ENCODE measurements at regions not wholly inside any gene's neighbourhood (a gene's known extent, or its start where the extent isn't known, plus 50 kb on each side); places are given as distances from the start of the nearest gene placed in this dataset.

DNA sequence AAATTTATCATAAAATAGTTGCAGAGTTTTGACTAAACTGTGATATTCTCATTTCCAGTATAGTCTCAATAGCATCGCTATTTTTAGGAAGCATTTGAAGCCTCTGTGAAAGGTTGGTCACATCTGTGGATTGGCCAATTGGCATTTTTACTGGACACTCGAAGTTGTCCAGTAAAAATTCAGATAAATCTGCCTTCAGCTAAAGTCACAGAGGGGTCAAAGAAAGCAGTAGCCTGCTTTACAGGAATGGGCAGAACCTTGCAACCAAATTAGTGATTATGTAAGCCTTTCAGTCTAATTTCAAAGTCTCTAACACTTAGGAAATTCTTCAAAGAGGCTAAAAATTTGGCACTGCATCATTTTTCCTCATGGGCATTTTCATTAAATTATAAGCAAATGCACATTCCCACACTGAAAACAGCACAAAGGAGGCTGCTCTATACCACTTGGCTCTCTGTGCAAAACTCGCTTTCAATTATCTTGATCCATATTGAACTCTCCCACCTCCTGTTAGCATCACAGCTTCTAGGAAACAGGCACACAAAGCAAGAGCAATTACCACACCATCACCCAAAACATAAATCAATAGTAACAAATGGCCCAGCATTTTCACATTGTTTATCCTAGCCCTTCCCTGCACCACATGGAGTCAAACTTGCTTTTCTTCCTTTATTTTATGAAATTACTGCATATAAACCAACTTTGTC lies 318.5 kb upstream of the DUSP10 start:
- TF ChIP-seq, protein P1, sequence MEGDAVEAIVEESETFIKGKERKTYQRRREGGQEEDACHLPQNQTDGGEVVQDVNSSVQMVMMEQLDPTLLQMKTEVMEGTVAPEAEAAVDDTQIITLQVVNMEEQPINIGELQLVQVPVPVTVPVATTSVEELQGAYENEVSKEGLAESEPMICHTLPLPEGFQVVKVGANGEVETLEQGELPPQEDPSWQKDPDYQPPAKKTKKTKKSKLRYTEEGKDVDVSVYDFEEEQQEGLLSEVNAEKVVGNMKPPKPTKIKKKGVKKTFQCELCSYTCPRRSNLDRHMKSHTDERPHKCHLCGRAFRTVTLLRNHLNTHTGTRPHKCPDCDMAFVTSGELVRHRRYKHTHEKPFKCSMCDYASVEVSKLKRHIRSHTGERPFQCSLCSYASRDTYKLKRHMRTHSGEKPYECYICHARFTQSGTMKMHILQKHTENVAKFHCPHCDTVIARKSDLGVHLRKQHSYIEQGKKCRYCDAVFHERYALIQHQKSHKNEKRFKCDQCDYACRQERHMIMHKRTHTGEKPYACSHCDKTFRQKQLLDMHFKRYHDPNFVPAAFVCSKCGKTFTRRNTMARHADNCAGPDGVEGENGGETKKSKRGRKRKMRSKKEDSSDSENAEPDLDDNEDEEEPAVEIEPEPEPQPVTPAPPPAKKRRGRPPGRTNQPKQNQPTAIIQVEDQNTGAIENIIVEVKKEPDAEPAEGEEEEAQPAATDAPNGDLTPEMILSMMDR (IDR thresholded peaks at IDR 0.05), result no peak
- TF ChIP-seq POLR2A (IDR thresholded peaks at IDR 0.05), result no peak
